Brain microvascular endothelial cell (primary cell): ENCODE measurements at regions not wholly inside any gene's neighbourhood (a gene's known extent, or its start where the extent isn't known, plus 50 kb on each side); places are given as distances from the start of the nearest gene placed in this dataset.

Experiments
- DNase-seq: peaks from one replicate; pipeline ENCODE4 v3.0.0-alpha.2; 2020
- H3K27ac ChIP-seq: fragments of 250-450 bp; sonication (Bioruptor Pico); 2 replicates; pipeline ENCODE4 v1.5.1; 2020; ENCODE audit warnings: mild to moderate bottlenecking, moderate library complexity
- H3K27me3 ChIP-seq: fragments of 250-450 bp; sonication (Bioruptor Pico); replicated peaks from 2 replicates; pipeline ENCODE4 v1.5.1; 2020; ENCODE audit warnings: mild to moderate bottlenecking
- H3K36me3 ChIP-seq: fragments of 250-450 bp; sonication (Bioruptor Pico); replicated peaks from 2 replicates; pipeline ENCODE4 v1.5.1; 2020; ENCODE audit warnings: mild to moderate bottlenecking
- H3K4me3 ChIP-seq: 2 replicates; pipeline ENCODE4 v1.5.1; 2011; ENCODE audit warnings: low read depth, mild to moderate bottlenecking, control low read depth, low read length, moderate library complexity
- in situ Hi-C: cut with HindIII; loops from 2 replicates; pipeline ENCODE4 v1.10.0; 2017; ENCODE audit warnings: low sequenced_read_pairs, low pct_ligation_motif_present
- TF ChIP-seq, protein P1 (sequence below): IDR thresholded peaks from 2 replicates; pipeline ENCODE4 v1.5.1; 2011; ENCODE audit warnings: low read depth, mild to moderate bottlenecking, moderate library complexity, low read length, control low read depth, inconsistent platforms; ENCODE audit errors: missing control alignments

DNA sequence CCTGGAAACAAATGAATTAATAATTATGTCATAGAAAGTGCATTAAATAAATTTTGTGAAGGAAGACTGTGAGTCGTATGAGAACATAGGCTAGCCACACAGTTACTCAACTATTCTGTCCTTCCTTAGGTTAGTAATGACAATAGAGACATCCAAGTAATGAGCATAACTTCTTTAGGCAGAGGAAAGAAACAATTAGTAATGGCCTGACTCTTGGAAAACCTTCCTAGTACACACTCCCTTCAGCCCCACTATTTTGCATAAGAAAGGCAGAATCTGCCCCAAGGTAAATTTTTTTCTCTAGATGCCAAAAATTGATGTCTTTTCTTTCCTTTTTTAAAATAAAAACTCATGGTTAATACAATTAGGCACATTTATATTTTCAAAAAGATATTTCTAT lies 1619.0 kb upstream of the WWC1 start:
- Histone ChIP-seq H3K27ac (no peak overlapping the region), H3K36me3 (no peaks in the 10 kb centered on the region), H3K27me3 (no peaks in the 10 kb centered on the region), H3K4me3 (no peak overlapping the region)
- DNase-seq = no peak
- TF ChIP-seq, protein P1, sequence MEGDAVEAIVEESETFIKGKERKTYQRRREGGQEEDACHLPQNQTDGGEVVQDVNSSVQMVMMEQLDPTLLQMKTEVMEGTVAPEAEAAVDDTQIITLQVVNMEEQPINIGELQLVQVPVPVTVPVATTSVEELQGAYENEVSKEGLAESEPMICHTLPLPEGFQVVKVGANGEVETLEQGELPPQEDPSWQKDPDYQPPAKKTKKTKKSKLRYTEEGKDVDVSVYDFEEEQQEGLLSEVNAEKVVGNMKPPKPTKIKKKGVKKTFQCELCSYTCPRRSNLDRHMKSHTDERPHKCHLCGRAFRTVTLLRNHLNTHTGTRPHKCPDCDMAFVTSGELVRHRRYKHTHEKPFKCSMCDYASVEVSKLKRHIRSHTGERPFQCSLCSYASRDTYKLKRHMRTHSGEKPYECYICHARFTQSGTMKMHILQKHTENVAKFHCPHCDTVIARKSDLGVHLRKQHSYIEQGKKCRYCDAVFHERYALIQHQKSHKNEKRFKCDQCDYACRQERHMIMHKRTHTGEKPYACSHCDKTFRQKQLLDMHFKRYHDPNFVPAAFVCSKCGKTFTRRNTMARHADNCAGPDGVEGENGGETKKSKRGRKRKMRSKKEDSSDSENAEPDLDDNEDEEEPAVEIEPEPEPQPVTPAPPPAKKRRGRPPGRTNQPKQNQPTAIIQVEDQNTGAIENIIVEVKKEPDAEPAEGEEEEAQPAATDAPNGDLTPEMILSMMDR = no peak
- in situ Hi-C loops = no loop called here

DNA sequence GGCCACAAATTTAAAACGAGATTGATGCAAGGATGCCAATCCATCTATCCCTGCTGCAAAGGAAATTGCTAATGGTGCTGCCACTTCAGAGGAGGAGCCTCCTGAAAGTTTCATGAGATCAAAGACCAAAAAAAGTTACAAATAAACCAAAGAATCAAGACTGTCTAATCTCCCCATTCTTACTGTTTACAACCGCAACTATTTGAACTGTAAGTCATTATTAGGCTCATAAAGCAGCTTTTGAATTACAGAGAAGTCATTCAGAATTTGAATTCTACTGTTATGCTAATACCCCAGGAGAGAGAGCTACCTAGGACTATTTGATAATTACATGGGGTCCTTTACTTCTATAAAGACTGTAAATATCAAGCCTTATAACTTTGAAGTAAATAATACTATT lies 1613.6 kb upstream of the WWC1 start:
- Histone ChIP-seq H3K27ac (no peak overlapping the region), H3K27me3 (no peaks in the 10 kb centered on the region), H3K36me3 (no peaks in the 10 kb centered on the region), H3K4me3 (no peak overlapping the region)
- in situ Hi-C loops = no loop called here
- no peak for DNase-seq
- TF ChIP-seq, protein P1 = no peak

DNA sequence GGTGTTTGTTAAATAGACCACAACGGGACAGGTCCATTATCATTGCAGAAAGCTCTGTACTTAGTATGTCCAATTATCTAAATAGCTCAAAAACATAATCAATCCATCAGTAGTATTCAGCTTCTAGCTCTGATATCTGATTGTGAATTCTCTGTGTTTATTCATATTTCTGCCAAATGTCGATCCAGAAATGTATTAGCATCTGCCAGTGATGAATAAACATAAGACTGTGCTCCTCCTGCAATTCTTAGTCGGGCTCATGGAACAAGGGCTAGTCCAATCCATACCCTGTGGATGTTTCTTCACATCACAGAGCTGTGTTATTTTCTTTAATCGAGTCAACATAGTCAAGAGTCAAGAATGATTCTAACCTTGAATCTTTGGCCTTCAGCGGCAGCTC lies 1612.1 kb upstream of the WWC1 start:
- H3K4me3 ChIP-seq = no peak overlapping the region
- in situ Hi-C loops = no loop called here
- TF ChIP-seq, protein P1 = no peak
- H3K27ac ChIP-seq = no peak overlapping the region
- H3K36me3 ChIP-seq = no peaks in the 10 kb centered on the region
- no peaks in the 10 kb centered on the region for H3K27me3 ChIP-seq
- no peak for DNase-seq

DNA sequence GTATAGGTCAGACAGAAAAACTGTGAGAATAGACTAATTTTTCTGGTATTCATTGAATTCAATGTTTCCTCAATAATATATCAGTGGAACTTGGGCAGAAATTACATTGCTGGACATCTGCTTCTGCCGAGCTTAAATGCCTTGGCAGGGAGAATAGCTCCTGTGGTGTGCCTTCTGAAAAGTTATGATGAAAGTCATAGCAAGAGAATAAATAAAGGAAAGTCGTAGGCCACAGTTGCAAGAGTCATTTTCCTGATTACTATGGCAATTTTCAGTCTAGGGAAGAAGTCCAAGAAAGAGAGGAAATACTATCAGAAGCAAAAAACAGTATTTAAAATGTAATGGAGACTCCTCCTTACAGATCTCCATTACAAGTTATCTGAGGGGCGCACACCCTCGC lies 1596.1 kb upstream of the WWC1 start:
- DNase-seq = no peak
- in situ Hi-C loops = no loop called here
- Histone ChIP-seq H3K27ac (no peak overlapping the region), H3K36me3 (no peaks in the 10 kb centered on the region), H3K4me3 (no peak overlapping the region), H3K27me3 (no peaks in the 10 kb centered on the region)
- TF ChIP-seq, protein P1 = no peak

DNA sequence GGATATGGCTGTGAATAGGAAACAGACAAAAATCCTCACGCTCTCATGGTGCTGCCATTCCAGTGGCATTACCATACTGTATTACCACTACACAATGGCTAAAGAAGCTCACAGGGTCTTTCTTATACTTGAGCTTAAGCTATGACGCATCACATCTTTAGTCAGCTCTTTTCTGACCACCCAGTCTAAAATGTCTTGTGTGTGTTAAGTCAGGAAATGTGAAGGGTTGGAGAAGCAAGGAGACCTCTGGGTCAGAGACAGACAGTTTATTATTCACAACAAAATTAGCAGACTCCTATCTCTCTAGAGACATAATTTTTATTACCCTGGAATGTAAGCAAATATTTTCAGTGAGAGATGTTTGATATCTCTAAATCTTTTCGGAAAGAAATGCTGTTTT lies 1583.2 kb upstream of the WWC1 start:
- TF ChIP-seq, protein P1 = no peak
- in situ Hi-C loops = no loop called here
- Histone ChIP-seq H3K36me3 (no peaks in the 10 kb centered on the region), H3K27ac (no peak overlapping the region), H3K27me3 (no peaks in the 10 kb centered on the region), H3K4me3 (no peak overlapping the region)
- no peak for DNase-seq

DNA sequence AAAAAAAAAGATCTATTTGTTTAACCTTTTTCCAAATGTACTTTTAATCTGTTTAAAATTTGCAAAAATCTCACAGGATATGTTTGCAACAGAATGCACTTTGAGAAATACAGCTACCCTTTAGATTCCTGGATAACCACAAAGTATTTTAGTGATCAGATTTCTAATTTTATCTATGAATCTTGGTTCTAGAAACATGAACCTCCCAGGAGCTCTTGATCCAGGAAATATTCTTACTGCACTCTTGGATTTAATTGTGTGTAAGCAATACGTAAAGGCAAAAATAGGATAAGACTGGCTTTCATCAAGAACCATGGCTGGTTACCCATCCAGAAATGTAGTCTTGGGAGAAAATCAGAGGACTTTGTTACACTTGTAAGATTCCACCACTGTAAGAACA lies 1581.8 kb upstream of the WWC1 start:
- in situ Hi-C loops = no loop called here
- H3K27ac ChIP-seq = no peak overlapping the region
- no peaks in the 10 kb centered on the region for H3K36me3 ChIP-seq
- DNase-seq = no peak
- H3K4me3 ChIP-seq = no peak overlapping the region
- TF ChIP-seq, protein P1 = no peak
- H3K27me3 ChIP-seq = no peaks in the 10 kb centered on the region
